NCI-H1694 treated with DMSO at 0.1 percent for 48 hours (cell line): ENCODE measurements at regions not wholly inside any gene's neighbourhood (a gene's known extent, or its start where the extent isn't known, plus 50 kb on each side); places are given as distances from the start of the nearest gene placed in this dataset.

ENCODE experiments used
- DNase-seq: peaks from one replicate; lab custom pipeline; 2025; lab: John Stamatoyannopoulos, UW

DNA sequence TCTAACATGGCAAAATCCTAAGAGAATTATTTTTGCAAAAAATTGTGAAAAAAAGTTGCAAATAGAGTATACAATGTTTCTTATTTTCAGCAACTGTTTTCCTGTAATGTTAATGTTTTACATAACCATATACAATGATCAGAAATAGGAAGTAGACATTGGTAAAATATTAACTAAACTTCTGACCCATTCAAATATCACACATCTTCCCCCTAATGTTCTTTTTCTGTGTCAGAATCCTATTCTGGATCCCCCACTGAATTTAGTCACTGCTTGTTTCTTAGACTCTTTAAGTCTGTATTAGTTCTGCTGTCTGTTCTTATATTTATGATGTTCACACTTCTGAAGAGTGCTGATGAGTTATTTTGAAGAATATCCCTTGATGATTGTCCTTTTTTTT lies 62.0 kb downstream of the HFE start:
- DNase-seq, result no peak

GRCh38 chr6:26152226-26153101 lies 65.2 kb downstream of the HFE start:
- no peak for DNase-seq

- DNase-seq, result peak; percentile 42
These were observed 68.1 kb downstream of the HFE start for GRCh38 chr6:26155061-26155930.

DNA sequence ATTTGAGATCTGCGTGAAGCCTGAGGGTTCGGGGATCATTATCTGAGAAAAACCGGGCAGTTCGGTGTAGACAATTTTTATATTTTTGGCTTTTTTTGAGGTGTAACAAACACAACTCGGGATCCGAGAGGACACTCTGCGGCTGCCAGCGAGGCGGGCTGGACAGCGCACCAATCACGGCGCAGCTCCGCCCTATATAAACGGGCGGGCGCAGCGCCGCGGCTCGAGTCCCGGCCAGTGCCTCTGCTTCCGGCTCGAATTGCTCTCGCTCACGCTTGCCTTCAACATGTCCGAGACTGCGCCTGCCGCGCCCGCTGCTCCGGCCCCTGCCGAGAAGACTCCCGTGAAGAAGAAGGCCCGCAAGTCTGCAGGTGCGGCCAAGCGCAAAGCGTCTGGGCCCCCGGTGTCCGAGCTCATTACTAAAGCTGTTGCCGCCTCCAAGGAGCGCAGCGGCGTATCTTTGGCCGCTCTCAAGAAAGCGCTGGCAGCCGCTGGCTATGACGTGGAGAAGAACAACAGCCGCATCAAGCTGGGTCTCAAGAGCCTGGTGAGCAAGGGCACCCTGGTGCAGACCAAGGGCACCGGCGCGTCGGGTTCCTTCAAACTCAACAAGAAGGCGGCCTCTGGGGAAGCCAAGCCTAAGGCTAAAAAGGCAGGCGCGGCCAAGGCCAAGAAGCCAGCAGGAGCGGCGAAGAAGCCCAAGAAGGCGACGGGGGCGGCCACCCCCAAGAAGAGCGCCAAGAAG lies 69.0 kb downstream of the HFE start:
- peak; percentile 76 for DNase-seq

DNA sequence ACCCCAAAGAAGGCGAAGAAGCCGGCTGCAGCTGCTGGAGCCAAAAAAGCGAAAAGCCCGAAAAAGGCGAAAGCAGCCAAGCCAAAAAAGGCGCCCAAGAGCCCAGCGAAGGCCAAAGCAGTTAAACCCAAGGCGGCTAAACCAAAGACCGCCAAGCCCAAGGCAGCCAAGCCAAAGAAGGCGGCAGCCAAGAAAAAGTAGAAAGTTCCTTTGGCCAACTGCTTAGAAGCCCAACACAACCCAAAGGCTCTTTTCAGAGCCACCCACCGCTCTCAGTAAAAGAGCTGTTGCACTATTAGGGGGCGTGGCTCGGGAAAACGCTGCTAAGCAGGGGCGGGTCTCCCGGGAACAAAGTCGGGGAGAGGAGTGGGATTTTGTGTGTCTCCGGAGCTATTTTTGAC lies 69.6 kb downstream of the HFE start:
- no peak for DNase-seq

DNA sequence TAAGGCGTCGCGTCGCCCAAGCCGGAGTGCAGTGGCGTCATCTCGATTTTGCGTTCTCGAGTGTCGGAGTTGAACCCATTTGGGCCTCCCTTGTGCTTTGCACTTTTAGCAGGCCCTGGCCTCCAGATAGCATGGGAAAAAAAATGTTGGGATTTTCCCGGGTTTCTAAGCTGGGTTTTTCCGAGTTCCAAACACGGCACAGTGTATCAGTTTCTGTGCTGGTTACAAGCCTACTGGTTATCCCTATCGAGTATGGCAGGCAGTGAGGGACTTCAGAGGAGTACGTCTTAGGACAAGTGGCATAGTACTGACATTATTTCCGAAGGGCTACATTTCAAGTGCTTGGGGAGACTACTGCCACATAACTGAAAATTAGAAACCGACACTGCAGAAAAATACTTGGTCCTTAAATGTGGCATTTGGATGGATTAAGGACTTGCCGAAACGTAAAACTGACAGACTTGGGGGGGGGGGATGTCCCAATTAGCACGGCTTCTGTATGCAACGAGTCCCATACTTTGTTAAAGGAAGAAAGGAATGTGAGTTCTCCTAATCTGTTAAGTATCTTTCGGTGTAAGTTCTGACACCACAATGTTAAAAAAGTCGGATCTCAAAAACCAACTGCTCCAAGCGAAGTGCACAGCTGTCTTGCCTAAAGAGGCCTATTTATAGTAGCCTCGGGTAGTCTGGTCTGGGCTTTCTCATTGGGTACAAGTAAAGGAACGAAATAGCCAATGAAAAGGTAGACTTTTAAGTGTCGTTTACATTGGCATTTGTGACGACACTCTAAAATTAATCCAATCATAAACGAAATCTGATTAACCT lies 70.2 kb downstream of the HFE start:
- peak; percentile 98 for DNase-seq

DNA sequence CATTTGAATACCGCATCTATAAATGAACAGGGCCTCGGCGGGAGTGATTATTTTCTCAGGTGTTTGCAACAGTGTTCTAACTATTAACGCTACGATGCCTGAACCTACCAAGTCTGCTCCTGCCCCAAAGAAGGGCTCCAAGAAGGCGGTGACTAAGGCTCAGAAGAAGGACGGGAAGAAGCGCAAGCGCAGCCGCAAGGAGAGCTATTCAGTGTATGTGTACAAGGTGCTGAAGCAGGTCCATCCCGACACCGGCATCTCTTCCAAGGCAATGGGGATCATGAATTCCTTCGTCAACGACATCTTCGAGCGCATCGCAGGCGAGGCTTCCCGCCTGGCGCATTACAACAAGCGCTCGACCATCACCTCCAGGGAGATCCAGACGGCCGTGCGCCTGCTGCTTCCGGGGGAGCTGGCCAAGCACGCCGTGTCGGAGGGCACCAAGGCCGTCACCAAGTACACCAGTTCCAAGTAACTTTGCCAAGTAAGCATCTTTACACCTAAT lies 70.9 kb downstream of the HFE start:
- DNase-seq, result no peak

- peak; percentile 36 for DNase-seq
These were observed 71.5 kb downstream of the HFE start for GRCh38 chr6:26158581-26159356.

DNA sequence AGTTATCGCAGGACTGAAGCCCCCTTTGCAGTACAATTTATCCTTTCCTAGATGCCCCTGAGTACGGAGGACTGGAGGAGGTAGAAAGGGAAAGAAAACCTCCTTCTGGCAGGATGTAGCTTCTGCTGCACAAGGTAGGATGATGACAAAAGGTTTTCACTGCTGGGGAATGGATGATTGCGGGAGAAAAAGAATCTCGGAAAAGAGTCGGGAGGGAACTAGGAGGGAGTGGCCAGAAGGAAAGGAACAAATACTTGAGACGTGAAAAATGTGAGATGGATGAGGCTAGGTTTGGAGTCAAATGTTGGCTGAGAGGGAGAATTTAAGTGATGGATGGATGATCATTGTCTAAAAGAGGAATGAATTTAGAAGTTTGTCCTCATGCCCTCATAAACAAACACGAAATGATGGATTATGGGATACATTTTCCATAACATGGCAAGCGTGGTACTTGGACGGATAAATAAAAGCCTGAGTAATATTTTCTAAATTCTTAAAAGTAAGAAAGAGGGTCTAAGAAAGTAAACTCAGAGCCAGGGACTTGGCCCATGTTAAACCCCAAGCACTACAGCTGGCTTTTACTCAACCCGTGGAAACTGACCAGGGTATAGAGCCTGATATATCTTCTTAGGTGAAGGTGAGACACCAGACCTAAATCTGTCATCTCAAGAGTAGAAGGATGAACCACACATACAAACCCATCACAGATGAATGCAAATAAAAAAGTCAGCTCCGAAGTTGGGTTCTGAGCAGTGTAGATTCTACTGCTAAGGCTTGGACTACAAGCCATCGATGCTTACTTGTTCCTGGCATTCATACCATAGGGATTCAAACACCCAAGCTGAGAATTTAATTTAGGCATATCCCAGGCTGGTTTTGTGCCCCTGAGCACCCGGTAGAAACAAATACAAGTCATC lies 72.4 kb downstream of the HFE start:
- DNase-seq, result no peak

- no peak for DNase-seq
These were observed 74.1 kb downstream of the HFE start for GRCh38 chr6:26161322-26161721.

GRCh38 chr6:26162399-26162798 lies 75.2 kb downstream of the HFE start:
- no peak for DNase-seq

- DNase-seq, result no peak
These were observed 76.3 kb downstream of the HFE start for GRCh38 chr6:26163427-26164119.

- no peak for DNase-seq
These were observed 76.9 kb downstream of the HFE start for GRCh38 chr6:26164120-26164505.

DNA sequence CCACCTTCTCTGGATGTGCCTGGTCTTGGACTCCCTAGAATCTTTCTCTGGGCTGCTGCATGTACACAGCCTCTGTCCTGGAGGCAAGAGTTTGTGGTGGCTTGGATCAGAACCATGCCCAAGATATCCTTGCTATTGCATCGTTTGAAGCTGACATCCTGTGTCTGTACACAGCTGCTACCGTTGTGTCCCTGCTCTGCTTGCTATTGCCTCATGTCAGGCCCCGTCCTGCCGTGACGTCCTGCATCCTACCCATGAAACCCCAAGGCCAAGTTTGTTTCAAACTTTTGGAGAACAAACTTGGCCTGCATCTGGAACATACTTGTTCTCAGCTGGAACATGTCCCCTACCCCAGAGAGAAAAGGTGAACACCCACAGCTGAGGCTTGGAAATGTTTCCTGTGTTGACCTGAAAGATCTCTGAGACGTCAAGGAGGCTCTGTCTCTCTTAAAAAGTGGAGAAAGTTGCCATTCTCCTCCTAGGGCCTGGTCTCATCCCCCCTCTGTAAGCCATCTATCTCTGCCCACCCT lies 78.1 kb downstream of the HFE start:
- DNase-seq, result no peak

DNA sequence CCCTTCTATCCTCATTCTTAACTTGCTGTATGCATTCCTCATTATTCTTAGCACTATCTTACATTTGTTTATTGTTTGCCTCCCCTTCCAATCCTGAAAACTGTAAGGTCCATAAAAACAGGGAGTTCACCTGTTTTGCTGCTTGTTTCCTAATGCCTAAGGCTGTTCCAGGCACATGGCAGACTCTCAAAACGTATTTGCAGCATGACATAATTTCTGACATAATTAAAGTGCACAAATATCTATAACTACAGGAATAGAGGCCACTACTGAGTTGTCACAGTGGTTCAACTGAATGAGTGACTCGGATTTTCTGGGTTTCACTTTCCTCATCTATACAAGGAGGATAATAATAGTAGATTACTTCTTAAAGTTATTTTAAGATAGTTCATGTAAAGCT lies 83.0 kb downstream of the HFE start:
- no peak for DNase-seq

- no peak for DNase-seq
These were observed 84.0 kb downstream of the HFE start for GRCh38 chr6:26170951-26171841.

DNA sequence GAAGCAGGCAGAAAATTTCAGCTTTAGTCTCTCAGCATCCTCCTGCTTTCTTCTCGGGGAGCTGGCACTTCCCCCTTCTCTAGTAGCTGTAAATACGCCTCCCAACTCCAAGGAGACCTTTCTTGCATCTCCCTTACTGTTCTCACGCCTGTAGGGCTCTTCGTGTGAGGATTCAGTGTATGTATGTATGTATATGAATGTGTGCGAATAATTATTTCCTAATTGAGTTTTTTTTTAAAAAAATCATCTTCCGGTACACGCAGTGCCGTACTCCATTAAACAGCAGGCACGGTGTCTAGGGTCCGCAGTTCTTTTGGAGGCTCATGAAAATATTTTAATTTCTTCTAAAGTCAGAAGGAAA lies 85.4 kb downstream of the HFE start:
- peak; percentile 40 for DNase-seq

- no peak for DNase-seq
These were observed 86.6 kb downstream of the HFE start for GRCh38 chr6:26173836-26174145.
